HepG2 (cell line): ENCODE measurements at regions not wholly inside any gene's neighbourhood (a gene's known extent, or its start where the extent isn't known, plus 50 kb on each side); places are given as distances from the start of the nearest gene placed in this dataset.

Experiments
- ATAC-seq: fragments of 200-7000 bp; cut with Tn5 transposase; 3 replicates; pipeline ENCODE4 v1.9.1; 2020; ENCODE audit warnings: mild to moderate bottlenecking, moderate library complexity
- BruUV-seq: library from RNA; stranded (reverse); fragments of 400-500 nt; replicated peaks from 2 replicates; lab custom pipeline; 2021; lab: Mats Ljungman, UMichigan
- CTCF ChIA-PET: fragments of 300-600 bp; formaldehyde crosslinking; extraction: SDS; loops from one replicate; lab custom pipeline; 2021; ENCODE audit warnings: low total read pairs, inconsistent platforms, low intra/inter-chr PET ratio; lab: Yijun Ruan, JAX
- POLR2A ChIA-PET: fragments of 350-600 bp; sonication (Branson Sonifier 250); formaldehyde crosslinking; loops from one replicate; lab custom pipeline; 2020; ENCODE audit warnings: antibody characterized with exemption, inconsistent platforms; lab: Yijun Ruan, JAX
- DNase-seq: peaks from one replicate; pipeline ENCODE4 v3.0.0-alpha.2; 2015; ENCODE audit warnings: low spot score
- FAIRE-seq: peaks from 3 replicates; lab custom pipeline; 2011; peaks lifted over from hg19 to GRCh38; lab: Jason Lieb, UNC
- H2AFZ ChIP-seq: one replicate; pipeline ENCODE4 v1.6.1; 2011; ENCODE audit warnings: low read length, inconsistent platforms
- H3K27ac ChIP-seq: fragments of 300-600 bp; 3 replicates; pipeline ENCODE4 v1.8.0; 2011; ENCODE audit warnings: mixed run types, mild to moderate bottlenecking, mixed read lengths, low read length, inconsistent platforms; ENCODE audit not compliant: insufficient read depth; ENCODE audit errors: extremely low read length
- H3K27me3 ChIP-seq, 2 experiments: fragments of 200-600 bp in 1 of 2; 2 replicates in 1 of 2; 3 replicates in 1 of 2; pipeline versions ENCODE4 v1.6.0 to v1.8.0; 2011; ENCODE audit warnings: low read length in 2 of 2, mild to moderate bottlenecking in 2 of 2, moderate library complexity in 2 of 2, inconsistent platforms in 1 of 2; ENCODE audit not compliant: insufficient read depth in 2 of 2, control insufficient read depth in 1 of 2
- H3K36me3 ChIP-seq, 2 experiments: fragments of 200-600 bp in 1 of 2; replicated peaks in 1 of 2; 2 replicates in 1 of 2; 3 replicates in 1 of 2; pipeline versions ENCODE4 v1.5.1 to v1.8.0; 2011; ENCODE audit warnings: low read length in 2 of 2, inconsistent platforms in 1 of 2; ENCODE audit not compliant: insufficient read depth in 2 of 2, control insufficient read depth in 1 of 2
- H3K4me1 ChIP-seq: 2 replicates; pipeline ENCODE4 v1.5.1; 2012; ENCODE audit warnings: low read length, inconsistent platforms; ENCODE audit not compliant: insufficient read depth
- H3K4me2 ChIP-seq: 2 replicates; pipeline ENCODE4 v1.6.0; 2011; ENCODE audit warnings: low read depth, low read length, inconsistent platforms
- H3K4me3 ChIP-seq, 3 experiments: fragments of 200-600 bp in 1 of 3; sonication (generic), shearing (Covaris generic) in 1 of 3; replicated peaks in 1 of 3; 2 replicates each; pipeline ENCODE4 v1.5.1; 2011 to 2016; ENCODE audit warnings: low read length in 3 of 3, inconsistent platforms in 2 of 3, low read depth in 2 of 3, mild to moderate bottlenecking in 2 of 3, control low read depth in 1 of 3, mixed read lengths in 1 of 3; ENCODE audit not compliant: insufficient read depth in 1 of 3
- H3K79me2 ChIP-seq: one replicate; pipeline ENCODE4 v1.6.1; 2011; ENCODE audit warnings: low read length, inconsistent platforms; ENCODE audit not compliant: insufficient read depth
- H3K9ac ChIP-seq: 2 replicates; pipeline ENCODE4 v1.6.0; 2011; ENCODE audit warnings: mild to moderate bottlenecking, low read depth, low read length, inconsistent platforms; ENCODE audit not compliant: insufficient read depth
- H3K9me3 ChIP-seq: 2 replicates; pipeline ENCODE4 v1.5.1; 2012; ENCODE audit warnings: mild to moderate bottlenecking, low read length
- H4K20me1 ChIP-seq: 2 replicates; pipeline ENCODE4 v1.6.0; 2011; ENCODE audit warnings: inconsistent platforms, mild to moderate bottlenecking, low read length, moderate library complexity; ENCODE audit not compliant: insufficient read depth
- FOXP1 ChIP-seq, 2 experiments: fragments of 450-650 bp in 1 of 2; IDR thresholded peaks; 2 replicates each; pipeline ENCODE4 v1.6.1; 2017 to 2018; ENCODE audit warnings: antibody characterized with exemption in 1 of 2
- POLR2A ChIP-seq, 2 experiments: IDR thresholded peaks; 2 replicates each; pipeline ENCODE4 v1.6.1; 2011; ENCODE audit warnings: low read depth in 2 of 2, low read length in 2 of 2, mild to moderate bottlenecking in 1 of 2, moderate library complexity in 1 of 2; ENCODE audit not compliant: insufficient read depth in 1 of 2
- ZBTB8A ChIP-seq: sonication (generic); formaldehyde crosslinking; IDR thresholded peaks from 2 replicates; pipeline ENCODE4 v1.4.0; 2020; ENCODE audit warnings: mild to moderate bottlenecking, low read depth, missing genetic modification reagents, borderline replicate concordance
- ZKSCAN1 ChIP-seq: fragments of 150-350 bp; IDR thresholded peaks from 2 replicates; pipeline ENCODE4 v1.6.1; 2014; ENCODE audit warnings: low read length
- ZNF512 ChIP-seq: sonication (generic); formaldehyde crosslinking; IDR thresholded peaks from 2 replicates; pipeline ENCODE4 v1.4.0; 2020; ENCODE audit warnings: mild to moderate bottlenecking, missing genetic modification reagents
- ZNF709 ChIP-seq: sonication (generic); formaldehyde crosslinking; IDR thresholded peaks from 2 replicates; pipeline ENCODE4 v1.5.0; 2020; ENCODE audit warnings: mild to moderate bottlenecking, missing genetic modification reagents
- WGBS: methylation state at CpG from one replicate; pipeline ENCODE4 v1.1.6; 2017; ENCODE audit warnings: low lambda C conversion rate; 5-methylcytosine and 5-hydroxymethylcytosine counted together
- in situ Hi-C: cut with HindIII; loops from 2 replicates; pipeline ENCODE4 v1.10.0; 2017; ENCODE audit warnings: low pct_unique_long_range_greater_than_20kb; ENCODE audit not compliant: extremely low pct_ligation_motif_present
- intact Hi-C: fragments of 100-400 bp; cut with micrococcal nuclease; formaldehyde crosslinking; loops from one replicate; pipeline ENCODE4 v1.10.0; 2022; ENCODE audit not compliant: unreplicated experiment
- TF ChIP-seq, protein P1 (sequence below): sonication (generic); formaldehyde crosslinking; IDR thresholded peaks from 2 replicates; pipeline ENCODE4 v1.4.0; 2020; ENCODE audit warnings: missing genetic modification reagents, borderline replicate concordance
- TF ChIP-seq, protein P2 (sequence below): sonication (generic); formaldehyde crosslinking; IDR thresholded peaks from 2 replicates; pipeline ENCODE4 v1.4.0; 2020; ENCODE audit warnings: missing genetic modification reagents

GRCh38 chr11:109059402-109059801 is 362.6 kb upstream of the C11orf87 start (continued):
- TF ChIP-seq, protein P1, sequence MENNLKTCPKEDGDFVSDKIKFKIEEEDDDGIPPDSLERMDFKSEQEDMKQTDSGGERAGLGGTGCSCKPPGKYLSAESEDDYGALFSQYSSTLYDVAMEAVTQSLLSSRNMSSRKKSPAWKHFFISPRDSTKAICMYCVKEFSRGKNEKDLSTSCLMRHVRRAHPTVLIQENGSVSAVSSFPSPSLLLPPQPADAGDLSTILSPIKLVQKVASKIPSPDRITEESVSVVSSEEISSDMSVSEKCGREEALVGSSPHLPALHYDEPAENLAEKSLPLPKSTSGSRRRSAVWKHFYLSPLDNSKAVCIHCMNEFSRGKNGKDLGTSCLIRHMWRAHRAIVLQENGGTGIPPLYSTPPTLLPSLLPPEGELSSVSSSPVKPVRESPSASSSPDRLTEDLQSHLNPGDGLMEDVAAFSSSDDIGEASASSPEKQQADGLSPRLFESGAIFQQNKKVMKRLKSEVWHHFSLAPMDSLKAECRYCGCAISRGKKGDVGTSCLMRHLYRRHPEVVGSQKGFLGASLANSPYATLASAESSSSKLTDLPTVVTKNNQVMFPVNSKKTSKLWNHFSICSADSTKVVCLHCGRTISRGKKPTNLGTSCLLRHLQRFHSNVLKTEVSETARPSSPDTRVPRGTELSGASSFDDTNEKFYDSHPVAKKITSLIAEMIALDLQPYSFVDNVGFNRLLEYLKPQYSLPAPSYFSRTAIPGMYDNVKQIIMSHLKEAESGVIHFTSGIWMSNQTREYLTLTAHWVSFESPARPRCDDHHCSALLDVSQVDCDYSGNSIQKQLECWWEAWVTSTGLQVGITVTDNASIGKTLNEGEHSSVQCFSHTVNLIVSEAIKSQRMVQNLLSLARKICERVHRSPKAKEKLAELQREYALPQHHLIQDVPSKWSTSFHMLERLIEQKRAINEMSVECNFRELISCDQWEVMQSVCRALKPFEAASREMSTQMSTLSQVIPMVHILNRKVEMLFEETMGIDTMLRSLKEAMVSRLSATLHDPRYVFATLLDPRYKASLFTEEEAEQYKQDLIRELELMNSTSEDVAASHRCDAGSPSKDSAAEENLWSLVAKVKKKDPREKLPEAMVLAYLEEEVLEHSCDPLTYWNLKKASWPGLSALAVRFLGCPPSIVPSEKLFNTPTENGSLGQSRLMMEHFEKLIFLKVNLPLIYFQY (CRISPR knock-in tag) = no peak
- TF ChIP-seq, all 625 proteins: peak for 0

GRCh38 chr11:109061394-109061793 is 360.6 kb upstream of the C11orf87 start:
- no peak overlapping the region for H3K4me3 ChIP-seq
- H3K79me2 ChIP-seq = no peaks in the 10 kb centered on the region
- no peak overlapping the region for H2AFZ ChIP-seq
- no peak overlapping the region for H3K4me2 ChIP-seq
- ChIA-PET CTCF (no interaction called here), POLR2A (no interaction called here)
- no peak overlapping the region for H3K9ac ChIP-seq
- DNase-seq (no peak), ATAC-seq (no peak), FAIRE-seq (no peak)
- H3K27me3 ChIP-seq = no peaks in the 10 kb centered on the region
- in situ Hi-C loops (no loop called here), intact Hi-C loops (no loop called here)
- no peaks in the 10 kb centered on the region for H3K9me3 ChIP-seq
- H3K4me1 ChIP-seq = no peaks in the 10 kb centered on the region
- TF ChIP-seq, protein P2, sequence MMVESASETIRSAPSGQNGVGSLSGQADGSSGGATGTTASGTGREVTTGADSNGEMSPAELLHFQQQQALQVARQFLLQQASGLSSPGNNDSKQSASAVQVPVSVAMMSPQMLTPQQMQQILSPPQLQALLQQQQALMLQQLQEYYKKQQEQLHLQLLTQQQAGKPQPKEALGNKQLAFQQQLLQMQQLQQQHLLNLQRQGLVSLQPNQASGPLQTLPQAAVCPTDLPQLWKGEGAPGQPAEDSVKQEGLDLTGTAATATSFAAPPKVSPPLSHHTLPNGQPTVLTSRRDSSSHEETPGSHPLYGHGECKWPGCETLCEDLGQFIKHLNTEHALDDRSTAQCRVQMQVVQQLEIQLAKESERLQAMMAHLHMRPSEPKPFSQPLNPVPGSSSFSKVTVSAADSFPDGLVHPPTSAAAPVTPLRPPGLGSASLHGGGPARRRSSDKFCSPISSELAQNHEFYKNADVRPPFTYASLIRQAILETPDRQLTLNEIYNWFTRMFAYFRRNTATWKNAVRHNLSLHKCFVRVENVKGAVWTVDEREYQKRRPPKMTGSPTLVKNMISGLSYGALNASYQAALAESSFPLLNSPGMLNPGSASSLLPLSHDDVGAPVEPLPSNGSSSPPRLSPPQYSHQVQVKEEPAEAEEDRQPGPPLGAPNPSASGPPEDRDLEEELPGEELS (CRISPR knock-in tag) = no peak
- no peak for TF ChIP-seq ZBTB8A (CRISPR knock-in tag)
- TF ChIP-seq POLR2A (IDR thresholded peaks at IDR 0.05; ENCODE audit: insufficient read depth in 1 of 2, low read depth in 2 of 2, low read length in 2 of 2) = no peak
- no peak for TF ChIP-seq ZNF512 (CRISPR knock-in tag)
- TF ChIP-seq ZKSCAN1 = no peak
- TF ChIP-seq ZNF709 (CRISPR knock-in tag) = no peak
- TF ChIP-seq FOXP1 (IDR thresholded peaks at IDR 0.05) = no peak
- no peak for TF ChIP-seq FOXP1 (CRISPR knock-in tag; IDR thresholded peaks at IDR 0.05)
- WGBS = 0% methylated on average over 1 of the region's 1 CpG
- H3K27ac ChIP-seq = no peak overlapping the region
- no TSS peak for BruUV-seq
- no peaks in the 10 kb centered on the region for H4K20me1 ChIP-seq
- H3K36me3 ChIP-seq = no peaks in the 10 kb centered on the region
